HG03520 (cell line): ENCODE measurements at regions not wholly inside any gene's neighbourhood (a gene's known extent, or its start where the extent isn't known, plus 50 kb on each side); places are given as distances from the start of the nearest gene placed in this dataset.

Experiments used
- ATAC-seq: cut with Tn5 transposase; IDR thresholded peaks from one replicate; pipeline ENCODE4 v1.9.1; 2021; ENCODE audit warnings: mild to moderate bottlenecking, moderate library complexity; ENCODE audit not compliant: unreplicated experiment

- ATAC-seq, result no peak
Observed at GRCh38 chr5:125263356-125263755, 516.9 kb upstream of the ZNF608 start.

GRCh38 chr5:125266106-125266505 lies 519.7 kb upstream of the ZNF608 start:
- ATAC-seq, result no peak

- no peak for ATAC-seq
Observed at GRCh38 chr5:125267636-125268248, 521.3 kb upstream of the ZNF608 start.

GRCh38 chr5:125269926-125270325 lies 523.5 kb upstream of the ZNF608 start:
- no peak for ATAC-seq

- no peak for ATAC-seq
Observed at GRCh38 chr5:125272357-125272756, 525.9 kb upstream of the ZNF608 start.

- ATAC-seq, result no peak
Observed at GRCh38 chr5:125274211-125274610, 527.8 kb upstream of the ZNF608 start.

GRCh38 chr5:125274938-125275724 lies 528.7 kb upstream of the ZNF608 start:
- no peak for ATAC-seq

GRCh38 chr5:125275725-125276090 lies 529.3 kb upstream of the ZNF608 start:
- ATAC-seq, result no peak

GRCh38 chr5:125276096-125276495 lies 529.7 kb upstream of the ZNF608 start:
- ATAC-seq, result no peak

- no peak for ATAC-seq
Observed at GRCh38 chr5:125277494-125278154, 531.2 kb upstream of the ZNF608 start.

GRCh38 chr5:125278711-125279110 lies 532.3 kb upstream of the ZNF608 start:
- ATAC-seq, result no peak

GRCh38 chr5:125281667-125282066 lies 535.2 kb upstream of the ZNF608 start:
- no peak for ATAC-seq

- no peak for ATAC-seq
Observed at GRCh38 chr5:125283372-125283771, 536.9 kb upstream of the ZNF608 start.

GRCh38 chr5:125286271-125286670 lies 539.8 kb upstream of the ZNF608 start:
- ATAC-seq, result no peak

- ATAC-seq, result no peak
Observed at GRCh38 chr5:125289606-125290005, 543.2 kb upstream of the ZNF608 start.

GRCh38 chr5:125290935-125291334 lies 544.5 kb upstream of the ZNF608 start:
- no peak for ATAC-seq

- ATAC-seq, result no peak
Observed at GRCh38 chr5:125291447-125291846, 545.0 kb upstream of the ZNF608 start.

GRCh38 chr5:125293223-125293622 lies 546.8 kb upstream of the ZNF608 start:
- ATAC-seq, result no peak

GRCh38 chr5:125293726-125294125 lies 547.3 kb upstream of the ZNF608 start:
- no peak for ATAC-seq

GRCh38 chr5:125294844-125295243 lies 548.4 kb upstream of the ZNF608 start:
- ATAC-seq, result no peak

GRCh38 chr5:125295405-125295872 lies 549.0 kb upstream of the ZNF608 start:
- no peak for ATAC-seq

GRCh38 chr5:125298258-125298657 lies 551.8 kb upstream of the ZNF608 start:
- ATAC-seq, result no peak
